Mucosa of gallbladder (tissue), 1 donor: ENCODE measurements at regions not wholly inside any gene's neighbourhood (a gene's known extent, or its start where the extent isn't known, plus 50 kb on each side); places are given as distances from the start of the nearest gene placed in this dataset.

ENCODE experiments used
- DNase-seq: peaks from one replicate; pipeline ENCODE4 v3.0.0-alpha.2; 2020; ENCODE audit warnings: low spot score
- donor health status: DM: no; HTN: no; CAD: no.

DNA sequence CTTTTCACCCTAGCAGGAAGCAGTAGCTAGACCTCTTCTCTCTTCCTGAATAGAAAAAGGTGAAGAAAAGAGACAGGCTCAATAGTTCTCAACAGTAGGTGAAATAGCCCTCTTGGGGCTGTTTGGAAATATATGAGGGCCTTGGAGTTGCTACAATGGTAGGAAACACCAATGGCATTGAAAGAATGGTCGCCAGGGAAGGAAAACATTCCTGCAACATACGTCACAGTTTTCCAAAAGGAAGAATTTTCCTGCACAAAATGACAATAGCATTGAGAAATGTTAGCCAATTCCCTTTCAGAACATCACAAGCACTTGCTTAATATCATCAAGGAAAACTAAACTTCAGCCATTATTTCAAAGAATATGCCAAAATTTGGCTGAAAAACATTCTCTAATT is 484.5 kb downstream of the IGSF11 start:
- no peak for DNase-seq

DNA sequence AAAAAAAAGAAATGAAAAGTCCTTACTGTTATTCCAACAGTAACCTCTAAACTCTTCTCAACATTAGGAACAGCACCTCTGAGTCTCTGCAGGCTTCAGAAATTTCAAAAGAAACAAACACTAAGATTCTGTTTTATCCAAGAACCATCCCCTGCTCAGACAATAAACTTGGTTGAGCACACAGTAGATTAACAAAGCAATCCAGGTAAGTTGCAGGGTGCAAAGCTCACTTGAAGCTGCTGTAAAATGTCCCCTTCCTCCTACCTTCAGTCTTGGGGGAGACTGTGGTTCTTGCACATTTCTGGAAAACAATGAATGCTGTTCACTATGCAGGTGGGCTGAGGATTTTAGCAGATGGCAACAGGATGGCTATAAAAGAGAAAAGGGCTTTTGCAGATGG is 484.1 kb downstream of the IGSF11 start:
- DNase-seq = no peak

DNA sequence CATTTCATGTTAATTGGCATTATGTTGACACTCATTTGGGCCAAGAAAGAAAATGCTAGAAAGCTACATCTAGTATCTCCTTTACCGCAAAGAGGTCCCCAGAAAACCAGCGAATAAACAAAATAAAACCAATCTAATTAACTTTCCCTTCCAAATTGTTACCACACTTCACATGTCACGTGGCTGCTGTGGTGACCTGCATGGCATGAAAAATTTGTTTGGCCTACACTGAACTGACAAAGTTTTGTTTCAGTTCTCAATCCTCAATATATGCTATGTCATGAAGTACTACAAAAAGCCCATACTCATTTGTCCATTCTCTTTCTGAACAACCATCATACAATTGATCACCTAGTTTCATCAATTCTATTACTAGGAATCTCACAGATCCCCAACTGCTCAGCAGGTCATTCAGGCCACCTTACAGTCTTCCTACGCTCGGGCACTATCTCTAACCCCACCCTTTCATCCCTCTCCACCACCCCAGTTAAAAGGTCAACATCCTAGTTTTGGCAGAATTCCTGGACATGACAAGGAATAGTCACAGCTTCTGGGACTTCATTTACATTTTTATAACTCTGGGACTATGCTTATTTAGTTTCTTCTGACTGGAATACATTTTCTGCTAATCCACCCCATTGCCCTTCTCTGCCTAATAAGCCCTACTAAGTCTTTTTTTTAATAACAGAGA is 480.4 kb downstream of the IGSF11 start:
- DNase-seq = no peak

DNA sequence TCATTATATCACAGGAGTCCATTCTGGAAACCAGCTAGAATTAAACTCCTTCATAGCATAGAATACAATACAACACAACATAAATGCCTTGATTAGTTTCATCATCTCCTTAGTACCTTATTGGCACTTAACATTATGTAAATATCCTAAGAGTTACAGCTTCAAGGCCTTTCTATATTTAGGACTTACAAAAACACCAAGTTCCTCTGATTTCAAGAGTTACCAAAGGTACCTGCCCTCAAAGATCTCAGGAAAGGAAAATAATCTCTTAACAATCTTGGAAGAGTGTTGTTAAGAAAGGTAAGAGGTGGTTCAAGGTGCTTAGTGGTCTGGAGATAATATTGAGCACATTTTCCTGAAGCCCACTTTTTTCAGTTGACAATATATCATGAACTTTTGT is 477.7 kb downstream of the IGSF11 start:
- no peak for DNase-seq

DNA sequence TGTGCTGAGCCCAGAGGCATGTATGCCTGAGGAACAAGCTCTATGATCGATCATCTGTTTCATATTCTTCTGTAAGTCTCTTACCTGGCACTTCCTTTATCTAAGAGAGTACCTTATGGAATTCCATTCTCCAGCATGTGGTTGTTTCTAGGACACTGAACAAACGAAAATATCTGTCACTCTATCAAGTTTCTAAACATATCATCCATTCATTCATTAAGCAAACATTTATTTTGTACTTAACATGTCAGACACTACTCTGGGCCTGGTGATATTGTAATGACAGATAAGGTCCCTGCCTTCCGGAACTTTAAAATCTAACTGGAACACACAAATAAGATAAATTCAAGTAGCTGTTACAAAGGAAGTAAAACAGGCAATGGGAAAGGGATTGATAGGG is 477.1 kb downstream of the IGSF11 start:
- no peak for DNase-seq

DNA sequence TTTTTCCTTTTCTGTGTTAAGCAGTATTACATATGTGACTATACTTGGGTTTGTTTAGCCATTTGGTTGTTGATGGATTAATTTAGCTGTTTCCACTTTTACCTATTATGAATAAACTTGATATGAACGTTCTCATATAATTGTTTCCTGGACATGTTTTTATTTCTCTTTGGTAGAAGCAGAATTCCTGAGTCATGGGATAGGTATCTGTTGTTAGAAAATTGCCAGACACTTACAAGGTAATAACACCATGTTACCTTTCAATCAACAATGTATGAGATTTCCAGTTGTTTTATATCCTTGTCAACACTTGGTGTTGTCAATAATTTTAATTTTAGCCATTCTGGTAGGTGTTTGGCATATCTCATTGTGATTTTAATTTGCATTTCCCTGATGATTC is 475.4 kb downstream of the IGSF11 start:
- DNase-seq = no peak

DNA sequence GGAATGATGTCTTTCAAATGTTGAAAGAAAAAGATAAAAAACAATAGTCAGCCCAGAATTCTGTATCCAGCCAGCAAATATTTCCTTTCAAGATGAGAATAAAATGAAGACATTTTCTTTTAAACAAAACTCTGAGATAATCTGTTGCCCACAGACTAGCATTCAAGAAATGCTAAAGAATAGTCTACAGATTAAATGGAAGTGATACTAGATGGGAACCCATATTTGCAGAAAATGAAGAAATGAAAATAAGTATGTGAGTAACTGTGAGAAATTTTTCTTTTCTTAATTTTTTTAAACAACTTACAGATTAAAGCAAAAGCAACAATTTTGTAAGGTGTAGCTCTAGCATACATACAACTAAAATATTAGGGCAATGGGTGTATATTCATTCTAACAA is 469.8 kb downstream of the IGSF11 start:
- DNase-seq = no peak

DNA sequence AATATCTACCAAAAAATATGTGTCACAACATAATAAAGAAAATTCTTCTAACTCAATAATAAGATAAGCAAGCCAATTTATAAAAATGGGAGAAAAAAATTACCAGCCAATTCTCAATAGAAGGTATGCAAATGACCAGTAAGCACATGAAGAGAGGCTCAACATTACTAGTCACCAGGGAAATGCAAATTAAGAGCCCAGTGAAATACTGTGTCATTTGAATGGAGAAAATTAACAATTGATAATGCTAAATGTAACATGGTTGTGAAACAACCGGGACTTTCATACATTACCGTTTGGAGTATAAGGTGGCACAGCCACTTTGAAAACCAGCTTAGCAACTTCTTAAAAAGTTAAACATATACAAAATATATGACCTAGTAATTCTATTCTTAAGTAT is 460.7 kb downstream of the IGSF11 start:
- DNase-seq = no peak

DNA sequence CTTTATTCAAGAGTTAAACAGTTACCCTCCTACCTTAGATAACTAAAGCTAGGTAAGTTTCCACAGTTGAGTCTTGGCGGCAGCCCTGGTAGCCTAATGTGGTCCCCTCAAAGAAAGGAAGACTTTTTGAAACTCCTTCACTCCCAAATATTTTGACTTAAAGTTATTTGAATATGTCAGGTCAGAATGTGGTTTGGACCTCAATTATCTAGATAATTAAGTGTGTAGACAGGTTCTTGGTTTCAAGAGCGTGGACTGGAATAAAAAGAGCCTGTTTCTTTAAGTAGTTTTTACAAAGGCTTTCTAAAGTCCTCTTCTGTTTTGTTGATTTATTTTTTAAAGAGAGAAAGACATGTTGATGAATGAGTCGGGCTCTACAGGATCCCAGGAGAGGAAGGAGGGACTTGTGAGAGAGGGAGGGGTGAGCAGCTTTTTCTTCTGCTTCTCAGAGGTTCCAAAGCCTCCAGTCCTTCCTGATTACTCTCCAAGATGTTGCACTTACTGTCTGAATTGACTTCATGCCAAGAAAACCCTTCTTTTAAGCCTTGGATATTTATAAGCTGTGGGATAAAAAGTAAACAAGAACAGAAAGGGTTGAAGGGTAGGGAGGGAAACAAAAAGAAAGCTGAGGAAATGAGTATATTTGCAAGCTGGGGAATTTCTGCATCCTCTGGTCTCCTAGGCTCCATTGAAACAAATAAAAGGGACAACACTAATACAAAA is 457.4 kb downstream of the IGSF11 start:
- no peak for DNase-seq

DNA sequence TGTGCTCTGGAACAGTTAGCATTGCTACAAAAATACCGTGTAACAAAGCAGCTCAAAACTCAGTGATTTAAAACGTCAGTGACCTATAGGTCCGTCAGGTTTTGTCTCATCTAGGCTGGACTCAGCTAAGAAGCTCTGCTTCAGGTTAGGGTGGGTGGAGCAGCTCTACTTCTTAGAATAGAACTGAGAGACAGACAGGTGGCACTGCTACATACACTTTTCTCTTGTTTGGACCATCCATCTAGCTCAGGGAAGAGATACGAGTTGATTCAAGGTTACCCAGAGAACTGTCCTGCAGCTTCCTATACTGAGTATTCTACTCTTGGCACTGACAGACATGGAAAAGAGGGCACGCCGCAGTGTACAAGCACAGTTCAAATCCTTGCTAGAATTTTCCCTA is 456.1 kb downstream of the IGSF11 start:
- DNase-seq = no peak

DNA sequence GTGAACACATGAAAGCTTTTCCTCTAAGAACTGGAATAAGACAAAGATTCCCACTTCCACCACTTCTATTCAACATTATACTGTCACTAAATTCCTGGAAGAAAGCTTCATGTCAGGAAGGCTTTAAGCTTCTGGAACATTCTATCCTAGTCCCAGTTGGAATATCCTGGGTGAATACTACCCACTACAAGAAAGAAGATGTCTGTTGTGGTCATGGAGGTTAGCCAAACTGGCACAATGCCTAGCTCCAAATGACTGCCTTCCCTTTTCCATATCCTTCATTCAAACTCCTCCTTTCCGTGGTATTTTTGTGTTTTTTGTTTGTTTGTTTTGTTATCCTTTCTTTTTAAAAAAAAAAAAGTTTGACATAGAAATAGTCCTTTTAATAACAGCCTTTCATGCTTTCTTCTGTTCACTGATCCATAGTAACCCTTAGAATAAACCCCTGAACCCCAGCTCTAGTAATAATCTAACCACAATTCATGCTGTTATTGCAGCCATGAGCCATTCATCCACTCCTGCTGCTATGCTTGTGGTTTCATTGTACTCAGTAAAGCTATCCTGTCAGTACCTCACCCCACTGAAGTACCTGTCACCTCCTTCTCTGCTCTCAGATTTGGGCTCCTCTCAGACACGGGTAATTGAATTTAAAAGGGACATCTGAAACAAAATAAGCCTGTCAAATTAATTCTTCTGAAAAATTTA is 447.5 kb downstream of the IGSF11 start:
- no peak for DNase-seq

DNA sequence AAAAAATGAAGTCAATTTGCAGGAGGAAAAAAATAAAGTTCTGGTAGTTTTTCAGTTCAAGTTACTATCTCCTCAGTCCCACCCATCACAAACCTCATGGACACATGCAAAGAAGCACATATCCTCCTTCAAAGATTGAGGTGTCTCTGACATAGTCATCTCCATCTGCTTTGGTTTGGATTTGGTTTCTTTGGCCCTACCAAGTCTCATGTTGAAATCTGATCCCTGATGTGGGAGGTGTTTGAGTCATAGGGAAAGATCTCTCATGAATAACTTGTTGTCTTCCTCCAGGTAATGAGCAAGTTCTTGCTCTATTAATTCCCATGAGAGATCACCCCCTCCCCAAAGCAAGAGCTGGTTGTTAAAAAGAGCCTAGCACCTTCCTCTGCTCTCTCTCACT is 446.8 kb downstream of the IGSF11 start:
- no peak for DNase-seq

DNA sequence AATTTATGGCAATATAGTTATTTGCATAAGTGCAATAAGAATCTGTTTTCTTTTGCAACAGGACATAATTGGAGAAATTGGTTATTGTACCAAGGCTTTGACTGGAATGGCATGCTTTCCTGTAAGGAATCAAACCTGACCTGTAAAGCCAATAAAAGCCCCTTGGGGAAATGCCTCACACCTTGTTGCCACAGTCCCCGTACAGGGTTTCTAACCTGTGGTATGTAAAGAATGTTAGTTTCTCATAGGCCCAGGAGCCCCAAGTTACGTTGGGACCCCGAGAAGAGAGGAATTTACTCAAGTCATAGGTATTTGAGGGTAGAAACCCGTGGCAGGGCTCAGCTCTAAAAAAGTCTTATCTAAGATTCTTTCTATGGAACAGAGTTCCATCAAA is 441.4 kb downstream of the IGSF11 start:
- DNase-seq = no peak

DNA sequence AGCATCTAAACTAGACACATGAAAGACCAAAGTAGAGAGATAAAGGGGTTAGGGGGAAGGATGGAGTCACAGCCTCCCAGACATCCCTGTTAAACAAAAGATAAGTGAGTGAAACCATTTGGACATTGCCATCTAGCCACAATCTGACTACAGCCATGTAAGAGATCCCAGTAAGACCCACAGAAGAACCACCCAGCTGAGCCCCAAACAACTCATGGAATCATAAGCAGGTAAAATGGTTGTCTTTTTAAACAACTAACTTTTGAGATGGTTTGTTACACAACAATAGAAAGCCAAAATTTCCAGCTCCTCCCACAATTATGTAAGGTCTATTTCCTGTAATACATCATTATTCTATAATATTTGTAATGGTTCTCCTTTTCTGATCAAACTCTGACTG is 437.5 kb downstream of the IGSF11 start:
- no peak for DNase-seq

DNA sequence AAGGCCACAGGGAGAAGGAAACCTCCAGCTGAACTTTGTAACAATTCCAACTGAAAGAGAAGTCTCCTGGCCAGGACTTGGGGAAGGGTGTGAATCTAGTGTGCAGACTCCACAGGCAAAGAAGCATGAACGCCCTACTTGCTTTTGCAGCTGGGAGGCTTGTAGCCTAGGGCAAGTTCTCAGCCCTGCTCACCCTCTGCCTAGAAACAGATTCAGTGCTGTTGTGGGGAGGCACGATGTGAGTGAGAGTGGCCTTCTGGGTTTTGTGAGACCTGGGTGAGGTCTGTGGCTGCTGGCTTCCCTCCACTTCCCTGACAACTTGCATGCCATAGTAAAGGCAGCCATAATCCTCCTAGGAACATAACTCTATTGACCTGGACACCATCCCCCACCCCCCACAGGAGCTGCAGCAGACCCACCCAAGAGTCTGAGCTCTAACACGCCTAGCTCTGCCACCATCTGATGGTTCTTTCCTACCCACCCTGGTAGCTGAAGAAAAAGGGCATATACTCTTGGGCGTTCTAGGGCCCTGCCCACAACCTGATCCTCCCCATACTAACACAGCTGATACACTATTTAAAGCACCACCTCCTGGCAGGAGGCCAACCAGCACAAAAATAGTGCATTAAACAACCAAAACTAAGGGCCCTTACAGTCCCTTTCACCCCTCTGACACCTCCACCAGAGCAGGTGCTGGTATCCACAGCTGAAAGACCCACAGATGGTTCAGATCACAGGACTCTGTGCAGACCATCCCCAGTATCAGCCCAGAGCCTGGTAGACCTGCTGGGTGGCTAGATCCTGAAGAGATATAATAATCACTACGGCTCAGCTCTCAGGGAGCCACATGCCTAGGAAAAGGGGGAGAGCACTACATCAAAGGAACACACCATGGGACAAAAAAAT is 426.5 kb downstream of the IGSF11 start:
- DNase-seq = no peak

DNA sequence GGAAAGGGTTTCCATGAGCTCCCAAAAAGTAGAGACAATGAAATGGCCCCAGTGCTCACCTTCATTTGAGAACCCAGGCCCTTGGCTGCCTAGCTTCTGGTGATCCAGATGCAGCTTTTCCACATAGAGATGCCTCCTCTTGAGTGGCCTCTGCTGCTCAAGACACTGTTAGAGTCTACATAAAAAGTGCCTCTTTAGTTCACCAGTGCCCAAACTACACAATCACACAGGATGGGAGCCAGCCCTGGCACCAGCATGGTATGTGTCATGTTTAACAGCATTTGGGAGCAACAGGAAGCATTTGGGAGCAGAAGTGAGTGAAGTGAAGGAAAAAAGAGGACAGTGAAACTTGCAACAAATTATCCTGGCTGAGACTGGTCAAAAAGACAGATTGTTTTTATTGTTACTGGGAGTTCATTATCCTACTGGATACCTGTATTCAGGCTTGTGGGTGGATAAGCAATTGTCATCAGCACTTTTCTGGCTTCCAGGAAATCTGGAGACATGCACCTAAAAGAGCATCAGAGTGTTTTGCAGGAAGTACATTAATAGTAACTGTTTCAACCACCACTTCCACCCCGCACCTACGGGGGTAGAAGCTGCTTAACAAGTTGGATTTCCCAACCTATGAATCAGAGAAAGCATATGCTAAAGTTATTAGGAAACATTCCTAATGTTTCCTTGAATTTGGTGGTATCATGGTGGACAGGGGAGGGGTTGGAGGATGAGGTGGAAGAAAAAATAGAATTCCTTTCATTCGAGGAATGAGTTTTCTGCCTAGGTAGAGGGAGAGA is 416.2 kb downstream of the IGSF11 start:
- no peak for DNase-seq

DNA sequence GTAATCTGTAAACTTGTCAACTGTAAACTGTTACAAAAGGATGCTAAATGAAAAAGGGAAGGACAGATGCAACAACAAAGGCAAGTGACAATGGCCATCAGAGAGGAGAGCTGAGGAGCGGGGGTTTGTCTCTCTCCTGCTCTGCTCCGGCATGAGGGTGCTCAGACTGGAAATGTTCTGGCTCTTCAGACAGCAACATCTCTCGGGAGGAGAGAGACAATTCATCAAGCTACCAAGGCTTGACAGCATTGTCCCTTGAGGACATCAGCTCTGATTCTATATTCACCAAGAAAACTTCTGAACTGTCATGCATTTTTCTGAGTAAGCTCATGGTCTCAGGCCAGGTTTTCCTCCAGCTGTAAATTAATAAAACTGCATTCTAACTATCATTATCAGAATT is 408.2 kb downstream of the IGSF11 start:
- DNase-seq = no peak

DNA sequence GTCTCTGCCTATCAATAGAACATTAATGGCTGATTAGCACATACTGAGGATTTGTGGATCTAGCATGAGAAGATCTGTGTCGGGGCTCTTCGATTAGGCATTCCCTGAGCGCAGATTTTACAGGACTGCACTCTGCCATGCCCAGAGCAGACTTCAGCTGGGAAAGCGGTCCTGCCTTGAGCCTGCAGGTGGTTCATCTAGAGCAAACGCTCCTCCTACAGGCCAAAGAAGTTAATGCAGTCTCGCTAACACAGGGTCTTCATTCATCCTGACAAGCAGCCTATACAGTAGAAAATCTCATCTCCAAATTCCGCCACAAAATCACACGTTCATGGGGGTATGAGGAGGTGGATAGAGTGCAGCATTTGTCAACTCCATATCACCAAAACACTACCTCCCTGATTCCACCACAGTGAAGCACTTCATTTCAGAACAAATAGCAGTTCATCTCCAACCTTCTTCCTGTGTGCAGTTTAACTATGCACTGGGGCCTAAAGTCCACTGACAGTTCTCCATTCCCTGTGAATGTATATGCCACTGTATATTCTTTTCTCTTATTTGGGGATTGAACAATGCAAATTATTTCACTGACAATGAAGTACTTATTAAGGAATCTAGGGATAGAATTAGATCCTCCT is 405.8 kb downstream of the IGSF11 start:
- peak; percentile 64 for DNase-seq

DNA sequence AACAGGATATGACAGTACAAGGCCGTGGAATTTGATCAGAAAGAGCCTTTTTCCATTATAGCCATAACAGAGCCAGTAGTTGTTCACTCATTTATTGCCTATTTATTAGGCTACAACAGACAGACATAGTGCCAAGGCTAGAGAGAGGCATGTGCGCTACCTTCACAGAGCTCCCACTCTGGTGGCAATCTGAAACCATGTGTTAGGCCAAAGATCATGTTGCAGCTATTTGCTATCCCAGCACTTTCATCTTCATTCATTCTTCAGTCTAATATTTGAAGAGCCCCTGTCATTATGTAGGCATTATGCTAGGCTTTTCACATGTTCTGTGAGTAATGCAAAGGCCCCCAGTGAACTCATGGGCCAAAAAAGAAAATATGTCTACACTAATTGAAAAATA is 404.8 kb downstream of the IGSF11 start:
- no peak for DNase-seq

DNA sequence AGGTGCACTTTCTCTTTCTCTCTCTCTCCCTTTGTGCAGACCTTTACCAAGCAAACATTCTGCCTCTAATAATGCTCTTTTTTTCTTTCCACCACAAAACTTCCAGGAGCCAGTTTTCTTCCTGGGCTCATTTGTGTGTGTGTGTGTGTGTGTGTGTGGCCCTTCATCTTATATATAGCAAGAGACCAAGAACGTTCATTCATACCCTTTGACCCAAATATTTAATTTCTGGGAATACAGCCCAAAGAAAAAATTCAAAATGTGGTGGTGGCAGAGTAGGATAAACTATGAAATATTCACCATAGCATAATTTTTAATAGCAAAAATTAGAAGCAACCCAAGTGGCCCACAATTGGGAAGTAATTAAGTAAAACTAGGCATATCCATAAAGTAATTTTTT is 398.9 kb downstream of the IGSF11 start:
- no peak for DNase-seq

DNA sequence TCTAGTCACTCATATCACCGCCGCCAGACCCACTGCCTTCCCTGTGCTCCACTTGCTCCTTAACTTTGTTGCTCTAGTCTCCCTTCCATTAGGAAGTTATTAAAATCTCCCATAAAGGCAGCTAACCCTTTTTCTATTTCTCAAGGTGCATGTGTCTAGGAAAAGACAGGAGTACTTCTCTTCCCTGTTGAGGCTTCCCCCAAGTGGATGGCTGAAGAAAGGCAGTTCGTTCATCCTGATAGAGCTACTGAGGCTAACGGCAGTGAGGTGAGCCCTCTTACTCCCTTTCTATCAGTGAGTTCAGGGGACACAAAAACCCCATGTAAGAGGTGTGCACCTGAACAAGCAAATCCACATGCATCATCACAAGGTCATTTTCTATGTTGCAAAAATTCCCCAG is 397.8 kb downstream of the IGSF11 start:
- no peak for DNase-seq
